ENCODE measurements at regions not wholly inside any gene's neighbourhood (a gene's known extent, or its start where the extent isn't known, plus 50 kb on each side); places are given as distances from the start of the nearest gene placed in this dataset.

- Mint-ChIP-seq H3K27ac (no peak overlapping the region), H3K36me3 (ENCODE audit: low read depth) (no peaks in the 10 kb centered on the region), H3K27me3 (ENCODE audit: insufficient read depth) (peaks cover 3% of the 10 kb centered on the region), H3K4me3 (no peak overlapping the region), H3K4me1 (peaks cover 38% of the 10 kb centered on the region), H3K9me3 (no peaks in the 10 kb centered on the region)
- Histone ChIP-seq H3K27me3 (ENCODE audit: control insufficient read depth, insufficient read depth, low read length, poor library complexity, severe bottlenecking) (no peaks in the 10 kb centered on the region), H3K27ac (ENCODE audit: low read depth, low read length) (no peak overlapping the region), H3K9me3 (ENCODE audit: control insufficient read depth, low read length) (no peaks in the 10 kb centered on the region), H3K4me3 (ENCODE audit: low read length) (no peak overlapping the region), H3K9ac (ENCODE audit: extremely low read depth, low read length, poor library complexity, severe bottlenecking) (no peak overlapping the region), H3K4me1 (ENCODE audit: control insufficient read depth, insufficient read depth, low read length) (peaks cover 8% of the 10 kb centered on the region), H3K36me3 (ENCODE audit: control insufficient read depth, insufficient read depth, low read length) (no peaks in the 10 kb centered on the region)
- TF ChIP-seq CTCF (conservative IDR thresholded peaks at IDR 0.05) = no peak
- 83 to 90% methylated on average over 3 to 4 of the region's 4 CpGs for WGBS, 2 experiments (ENCODE audit: insufficient coverage in 1 of 2, insufficient read length in 1 of 2)
- no peak for DNase-seq
These were observed 509.7 kb upstream of the CLINT1 start for GRCh38 chr5:158368686-158369085.

GRCh38 chr5:158364367-158364766 is 505.4 kb upstream of the CLINT1 start:
- no peak overlapping the region for H3K4me3 Mint-ChIP-seq
- 23 to 38% methylated on average over 3 to 4 of the region's 4 CpGs for WGBS, 2 experiments (ENCODE audit: insufficient coverage in 1 of 2, insufficient read length in 1 of 2)
- Histone ChIP-seq H3K9ac (ENCODE audit: extremely low read depth, low read length, poor library complexity, severe bottlenecking) (no peak overlapping the region), H3K36me3 (ENCODE audit: control insufficient read depth, insufficient read depth, low read length) (no peaks in the 10 kb centered on the region), H3K27me3 (ENCODE audit: control insufficient read depth, insufficient read depth, low read length, poor library complexity, severe bottlenecking) (no peaks in the 10 kb centered on the region), H3K9me3 (ENCODE audit: control insufficient read depth, low read length) (no peaks in the 10 kb centered on the region), H3K4me1 (ENCODE audit: control insufficient read depth, insufficient read depth, low read length) (peaks cover 8% of the 10 kb centered on the region), H3K27ac (ENCODE audit: low read depth, low read length) (no peak overlapping the region), H3K4me3 (ENCODE audit: low read length) (peak overlapping the region; percentile 45)
- DNase-seq = peak; percentile 72
- H3K4me1 Mint-ChIP-seq = peaks cover 45% of the 10 kb centered on the region
- TF ChIP-seq CTCF (conservative IDR thresholded peaks at IDR 0.05) = no peak
- peaks cover 2% of the 10 kb centered on the region for H3K27me3 Mint-ChIP-seq (ENCODE audit: insufficient read depth)
- H3K27ac Mint-ChIP-seq = peak overlapping the region; percentile 74
- no peaks in the 10 kb centered on the region for H3K36me3 Mint-ChIP-seq (ENCODE audit: low read depth)
- H3K9me3 Mint-ChIP-seq = no peaks in the 10 kb centered on the region

- no peak for TF ChIP-seq CTCF (conservative IDR thresholded peaks at IDR 0.05)
- H3K9me3 Mint-ChIP-seq = peaks cover 10% of the 10 kb centered on the region
- Histone ChIP-seq H3K4me1 (ENCODE audit: control insufficient read depth, insufficient read depth, low read length) (peaks cover 5% of the 10 kb centered on the region), H3K4me3 (ENCODE audit: low read length) (no peak overlapping the region), H3K36me3 (ENCODE audit: control insufficient read depth, insufficient read depth, low read length) (no peaks in the 10 kb centered on the region), H3K9me3 (ENCODE audit: control insufficient read depth, low read length) (peaks cover 14% of the 10 kb centered on the region), H3K27me3 (ENCODE audit: control insufficient read depth, insufficient read depth, low read length, poor library complexity, severe bottlenecking) (no peaks in the 10 kb centered on the region), H3K27ac (ENCODE audit: low read depth, low read length) (no peak overlapping the region), H3K9ac (ENCODE audit: extremely low read depth, low read length, poor library complexity, severe bottlenecking) (no peak overlapping the region)
- H3K27me3 Mint-ChIP-seq (ENCODE audit: insufficient read depth) = no peaks in the 10 kb centered on the region
- DNase-seq = no peak
- no peaks in the 10 kb centered on the region for H3K36me3 Mint-ChIP-seq (ENCODE audit: low read depth)
- no peak overlapping the region for H3K4me3 Mint-ChIP-seq
- H3K4me1 Mint-ChIP-seq = peaks cover 3% of the 10 kb centered on the region
- H3K27ac Mint-ChIP-seq = no peak overlapping the region
These were observed 496.0 kb upstream of the CLINT1 start for GRCh38 chr5:158354958-158355357.

All from endodermal cell (in vitro differentiated cells).